Panc1 (cell line): ENCODE measurements at regions not wholly inside any gene's neighbourhood (a gene's known extent, or its start where the extent isn't known, plus 50 kb on each side); places are given as distances from the start of the nearest gene placed in this dataset.

Experiments
- ATAC-seq: fragments of 200-7000 bp; cut with Tn5 transposase; 2 replicates; pipeline ENCODE4 v1.9.1; 2020; ENCODE audit warnings: mild to moderate bottlenecking, moderate library complexity
- BruUV-seq: library from RNA; stranded (reverse); fragments of 400-500 nt; replicated peaks from 2 replicates; lab custom pipeline; 2021; lab: Mats Ljungman, UMichigan
- CTCF ChIA-PET: fragments of 300-600 bp; sonication (Branson Sonifier 250); formaldehyde crosslinking; loops from one replicate; lab custom pipeline; 2022; ENCODE audit warnings: antibody characterized with exemption; lab: Charles Lee
- POLR2A ChIA-PET: fragments of 300-600 bp; sonication (Branson Sonifier 250); formaldehyde crosslinking; loops from one replicate; lab custom pipeline; 2022; ENCODE audit warnings: antibody characterized with exemption; lab: Charles Lee
- DNase-seq: peaks from one replicate; pipeline ENCODE4 v3.0.0-alpha.2; 2010; ENCODE audit warnings: low read depth, low spot score
- H3K27ac ChIP-seq: 2 replicates; pipeline ENCODE4 v1.5.1; 2011; ENCODE audit warnings: mild to moderate bottlenecking, low read length, inconsistent platforms
- H3K27me3 ChIP-seq: fragments of 200-500 bp; sonication (Bioruptor generic); 2 replicates; pipeline ENCODE4 v1.6.0; 2014; ENCODE audit warnings: low read length, inconsistent platforms; ENCODE audit not compliant: control insufficient read depth, insufficient read depth
- H3K36me3 ChIP-seq: fragments of 200-500 bp; sonication (Bioruptor generic); 2 replicates; pipeline ENCODE4 v1.5.1; 2014; ENCODE audit warnings: inconsistent platforms, mild to moderate bottlenecking, low read length, moderate library complexity; ENCODE audit not compliant: control insufficient read depth, insufficient read depth
- H3K4me1 ChIP-seq: 2 replicates; pipeline ENCODE4 v1.5.1; 2011; ENCODE audit warnings: inconsistent platforms, mild to moderate bottlenecking, low read length, moderate library complexity; ENCODE audit not compliant: control insufficient read depth, insufficient read depth
- H3K4me3 ChIP-seq, 2 experiments: 2 replicates each; pipeline ENCODE4 v1.5.1; 2011 to 2012; ENCODE audit warnings: low read depth in 2 of 2, low read length in 2 of 2, mild to moderate bottlenecking in 2 of 2, inconsistent platforms in 1 of 2, moderate library complexity in 1 of 2
- H3K9me3 ChIP-seq: fragments of 200-500 bp; sonication (Bioruptor generic); 2 replicates; pipeline ENCODE4 v1.5.1; 2014; ENCODE audit warnings: low read depth, mild to moderate bottlenecking, inconsistent platforms, low read length, moderate library complexity; ENCODE audit not compliant: control insufficient read depth, insufficient read depth
- POLR2AphosphoS5 ChIP-seq: IDR thresholded peaks from 2 replicates; pipeline ENCODE4 v1.6.1; 2012; ENCODE audit warnings: mild to moderate bottlenecking, low read depth, low read length, moderate library complexity
- SIN3A ChIP-seq: IDR thresholded peaks from 2 replicates; pipeline ENCODE4 v1.6.1; 2012; ENCODE audit warnings: low read depth, mild to moderate bottlenecking, low read length, moderate library complexity, borderline replicate concordance; ENCODE audit not compliant: insufficient read depth
- TCF7L2 ChIP-seq: IDR thresholded peaks from 2 replicates; pipeline ENCODE4 v1.6.1; 2011; ENCODE audit warnings: mild to moderate bottlenecking, low read depth, low read length, inconsistent platforms
- in situ Hi-C: cut with HindIII; loops from 2 replicates; pipeline ENCODE4 v1.10.0; 2016; ENCODE audit warnings: low sequenced_read_pairs, low pct_unique_long_range_greater_than_20kb
- intact Hi-C: fragments of 100-400 bp; cut with micrococcal nuclease; formaldehyde crosslinking; loops from one replicate; pipeline ENCODE4 v1.10.0; 2022; ENCODE audit not compliant: unreplicated experiment
- TF ChIP-seq, protein P1 (sequence below), 2 experiments: IDR thresholded peaks; 2 replicates each; pipeline ENCODE4 v1.6.1; 2011 to 2012; ENCODE audit warnings: low read depth in 2 of 2, control low read depth in 1 of 2, low read length in 1 of 2, mild to moderate bottlenecking in 1 of 2, moderate library complexity in 1 of 2; ENCODE audit not compliant: insufficient read depth in 1 of 2
- TF ChIP-seq, protein P2 (sequence below): fragments of 450-650 bp; IDR thresholded peaks from 2 replicates; pipeline ENCODE4 v1.5.1; 2017; ENCODE audit warnings: mild to moderate bottlenecking

DNA sequence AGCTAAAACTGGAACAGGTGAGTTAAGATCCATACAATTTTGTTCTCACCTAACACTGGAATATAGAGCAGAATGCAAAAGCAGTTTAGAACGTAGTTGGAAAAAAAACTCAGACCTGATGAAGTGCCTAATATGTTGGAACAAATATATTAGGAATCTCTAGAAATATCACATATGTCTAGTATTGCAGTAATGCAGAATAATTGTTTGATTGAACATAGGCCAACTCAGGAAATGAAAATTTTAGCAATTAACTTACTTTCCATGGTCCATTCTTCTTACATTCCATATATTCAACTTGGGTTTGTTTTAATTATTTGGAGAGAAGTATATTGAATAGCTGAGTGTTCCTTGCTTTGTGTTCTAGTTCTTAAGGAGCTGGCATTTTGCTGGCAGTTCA is 111.8 kb upstream of the ADAMTSL1 start:
- Histone ChIP-seq H3K36me3 (no peaks in the 10 kb centered on the region), H3K4me1 (no peaks in the 10 kb centered on the region), H3K9me3 (no peaks in the 10 kb centered on the region), H3K4me3 (no peak overlapping the region), H3K27ac (no peak overlapping the region), H3K27me3 (no peaks in the 10 kb centered on the region)
- BruUV-seq: no TSS peak
- TF ChIP-seq, protein P1, sequence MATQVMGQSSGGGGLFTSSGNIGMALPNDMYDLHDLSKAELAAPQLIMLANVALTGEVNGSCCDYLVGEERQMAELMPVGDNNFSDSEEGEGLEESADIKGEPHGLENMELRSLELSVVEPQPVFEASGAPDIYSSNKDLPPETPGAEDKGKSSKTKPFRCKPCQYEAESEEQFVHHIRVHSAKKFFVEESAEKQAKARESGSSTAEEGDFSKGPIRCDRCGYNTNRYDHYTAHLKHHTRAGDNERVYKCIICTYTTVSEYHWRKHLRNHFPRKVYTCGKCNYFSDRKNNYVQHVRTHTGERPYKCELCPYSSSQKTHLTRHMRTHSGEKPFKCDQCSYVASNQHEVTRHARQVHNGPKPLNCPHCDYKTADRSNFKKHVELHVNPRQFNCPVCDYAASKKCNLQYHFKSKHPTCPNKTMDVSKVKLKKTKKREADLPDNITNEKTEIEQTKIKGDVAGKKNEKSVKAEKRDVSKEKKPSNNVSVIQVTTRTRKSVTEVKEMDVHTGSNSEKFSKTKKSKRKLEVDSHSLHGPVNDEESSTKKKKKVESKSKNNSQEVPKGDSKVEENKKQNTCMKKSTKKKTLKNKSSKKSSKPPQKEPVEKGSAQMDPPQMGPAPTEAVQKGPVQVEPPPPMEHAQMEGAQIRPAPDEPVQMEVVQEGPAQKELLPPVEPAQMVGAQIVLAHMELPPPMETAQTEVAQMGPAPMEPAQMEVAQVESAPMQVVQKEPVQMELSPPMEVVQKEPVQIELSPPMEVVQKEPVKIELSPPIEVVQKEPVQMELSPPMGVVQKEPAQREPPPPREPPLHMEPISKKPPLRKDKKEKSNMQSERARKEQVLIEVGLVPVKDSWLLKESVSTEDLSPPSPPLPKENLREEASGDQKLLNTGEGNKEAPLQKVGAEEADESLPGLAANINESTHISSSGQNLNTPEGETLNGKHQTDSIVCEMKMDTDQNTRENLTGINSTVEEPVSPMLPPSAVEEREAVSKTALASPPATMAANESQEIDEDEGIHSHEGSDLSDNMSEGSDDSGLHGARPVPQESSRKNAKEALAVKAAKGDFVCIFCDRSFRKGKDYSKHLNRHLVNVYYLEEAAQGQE (IDR thresholded peaks at IDR 0.05; ENCODE audit: insufficient read depth in 1 of 2, low read depth in 2 of 2, low read length in 1 of 2): no peak
- TF ChIP-seq POLR2AphosphoS5 (no peak), TCF7L2 (no peak), SIN3A (no peak)
- TF ChIP-seq, protein P2, sequence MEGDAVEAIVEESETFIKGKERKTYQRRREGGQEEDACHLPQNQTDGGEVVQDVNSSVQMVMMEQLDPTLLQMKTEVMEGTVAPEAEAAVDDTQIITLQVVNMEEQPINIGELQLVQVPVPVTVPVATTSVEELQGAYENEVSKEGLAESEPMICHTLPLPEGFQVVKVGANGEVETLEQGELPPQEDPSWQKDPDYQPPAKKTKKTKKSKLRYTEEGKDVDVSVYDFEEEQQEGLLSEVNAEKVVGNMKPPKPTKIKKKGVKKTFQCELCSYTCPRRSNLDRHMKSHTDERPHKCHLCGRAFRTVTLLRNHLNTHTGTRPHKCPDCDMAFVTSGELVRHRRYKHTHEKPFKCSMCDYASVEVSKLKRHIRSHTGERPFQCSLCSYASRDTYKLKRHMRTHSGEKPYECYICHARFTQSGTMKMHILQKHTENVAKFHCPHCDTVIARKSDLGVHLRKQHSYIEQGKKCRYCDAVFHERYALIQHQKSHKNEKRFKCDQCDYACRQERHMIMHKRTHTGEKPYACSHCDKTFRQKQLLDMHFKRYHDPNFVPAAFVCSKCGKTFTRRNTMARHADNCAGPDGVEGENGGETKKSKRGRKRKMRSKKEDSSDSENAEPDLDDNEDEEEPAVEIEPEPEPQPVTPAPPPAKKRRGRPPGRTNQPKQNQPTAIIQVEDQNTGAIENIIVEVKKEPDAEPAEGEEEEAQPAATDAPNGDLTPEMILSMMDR: no peak
- DNase-seq (no peak), ATAC-seq (no peak)
- ChIA-PET POLR2A (no interaction called here), CTCF (no interaction called here)
- intact Hi-C loops (no loop called here), in situ Hi-C loops (no loop called here)

DNA sequence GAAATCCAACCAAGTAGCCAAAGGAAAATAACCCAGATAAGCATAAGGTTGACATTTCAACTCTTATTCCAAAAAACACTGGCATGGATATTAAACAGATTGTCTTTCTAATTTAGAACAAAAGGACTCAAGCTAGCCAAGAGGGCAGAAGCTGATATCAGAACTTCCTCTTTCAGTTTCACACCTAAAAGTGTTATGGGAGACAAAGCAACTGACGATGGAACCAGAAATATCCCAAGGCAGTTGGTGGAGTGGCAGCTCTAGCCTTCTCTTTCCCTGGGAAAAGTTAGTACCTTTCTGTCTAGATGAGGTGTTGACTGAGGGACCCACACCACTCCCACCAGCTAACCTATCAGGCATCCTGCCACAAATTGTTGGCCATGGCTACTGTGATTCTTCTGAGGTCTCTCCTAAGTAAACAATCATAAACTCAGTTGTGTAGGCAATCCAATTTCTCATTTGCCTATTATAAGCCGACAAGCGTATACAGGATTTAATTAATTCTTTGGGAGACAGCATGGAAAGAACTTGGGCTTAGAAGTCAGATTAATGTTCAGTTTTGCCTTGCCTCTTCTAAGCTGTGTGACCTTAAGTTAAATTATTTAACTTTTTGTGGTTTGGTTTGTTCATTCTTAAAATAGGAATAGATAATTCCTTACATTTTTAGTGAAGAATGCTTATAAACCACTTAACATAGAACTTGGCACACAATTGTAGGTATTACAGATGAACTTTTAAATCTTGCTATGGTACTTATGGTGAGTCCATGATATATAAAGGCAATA is 110.9 kb upstream of the ADAMTSL1 start:
- Histone ChIP-seq H3K27me3 (no peaks in the 10 kb centered on the region), H3K4me3 (no peak overlapping the region), H3K27ac (no peak overlapping the region), H3K9me3 (no peaks in the 10 kb centered on the region), H3K36me3 (no peaks in the 10 kb centered on the region), H3K4me1 (no peaks in the 10 kb centered on the region)
- POLR2A ChIA-PET: no interaction called here
- intact Hi-C loops (no loop called here), in situ Hi-C loops (no loop called here)
- no peak for ATAC-seq
- no peak for DNase-seq
- TF ChIP-seq TCF7L2: no peak
- TF ChIP-seq POLR2AphosphoS5: no peak
- TF ChIP-seq, protein P1 (IDR thresholded peaks at IDR 0.05; ENCODE audit: insufficient read depth in 1 of 2, low read depth in 2 of 2, low read length in 1 of 2): no peak
- TF ChIP-seq, protein P2: no peak
- no peak for TF ChIP-seq SIN3A
- CTCF ChIA-PET: no interaction called here
- BruUV-seq: no TSS peak
